ENCODE measurements at regions not wholly inside any gene's neighbourhood (a gene's known extent, or its start where the extent isn't known, plus 50 kb on each side); places are given as distances from the start of the nearest gene placed in this dataset.

GRCh38 chr3:161573136-161573535 lies 76.5 kb downstream of the OTOL1 start:
- no peak for TF ChIP-seq CTCF (IDR thresholded peaks at IDR 0.05; ENCODE audit: insufficient read depth, low read length, poor library complexity, severe bottlenecking)
- no peak for DNase-seq (ENCODE audit: extremely low read depth, insufficient read length)
- Histone ChIP-seq H3K27me3 (replicated peaks; ENCODE audit: control insufficient read depth, insufficient read depth, low read length) (no peaks in the 10 kb centered on the region), H3K36me3 (ENCODE audit: control insufficient read depth, insufficient read depth, low read length) (no peaks in the 10 kb centered on the region), H3K4me3 (replicated peaks; ENCODE audit: low read depth, low read length) (no peak overlapping the region)

- no peak for DNase-seq (ENCODE audit: extremely low read depth, insufficient read length)
- TF ChIP-seq CTCF (IDR thresholded peaks at IDR 0.05; ENCODE audit: insufficient read depth, low read length, poor library complexity, severe bottlenecking) = no peak
- no peaks in the 10 kb centered on the region for H3K36me3 ChIP-seq (ENCODE audit: control insufficient read depth, insufficient read depth, low read length)
- no peak overlapping the region for H3K4me3 ChIP-seq (replicated peaks; ENCODE audit: low read depth, low read length)
- no peaks in the 10 kb centered on the region for H3K27me3 ChIP-seq (replicated peaks; ENCODE audit: control insufficient read depth, insufficient read depth, low read length)
Observed at GRCh38 chr3:161575901-161576300, 79.3 kb downstream of the OTOL1 start.

GRCh38 chr3:161576311-161576710 lies 79.7 kb downstream of the OTOL1 start:
- H3K36me3 ChIP-seq (ENCODE audit: control insufficient read depth, insufficient read depth, low read length) = no peaks in the 10 kb centered on the region
- no peak for TF ChIP-seq CTCF (IDR thresholded peaks at IDR 0.05; ENCODE audit: insufficient read depth, low read length, poor library complexity, severe bottlenecking)
- H3K27me3 ChIP-seq (replicated peaks; ENCODE audit: control insufficient read depth, insufficient read depth, low read length) = no peaks in the 10 kb centered on the region
- no peak overlapping the region for H3K4me3 ChIP-seq (replicated peaks; ENCODE audit: low read depth, low read length)
- DNase-seq (ENCODE audit: extremely low read depth, insufficient read length) = no peak

GRCh38 chr3:161576714-161577510 lies 80.3 kb downstream of the OTOL1 start:
- no peak for TF ChIP-seq CTCF (IDR thresholded peaks at IDR 0.05; ENCODE audit: insufficient read depth, low read length, poor library complexity, severe bottlenecking)
- Histone ChIP-seq H3K27me3 (replicated peaks; ENCODE audit: control insufficient read depth, insufficient read depth, low read length) (no peaks in the 10 kb centered on the region), H3K36me3 (ENCODE audit: control insufficient read depth, insufficient read depth, low read length) (no peaks in the 10 kb centered on the region), H3K4me3 (replicated peaks; ENCODE audit: low read depth, low read length) (no peak overlapping the region)
- DNase-seq (ENCODE audit: extremely low read depth, insufficient read length) = no peak

- no peaks in the 10 kb centered on the region for H3K27me3 ChIP-seq (replicated peaks; ENCODE audit: control insufficient read depth, insufficient read depth, low read length)
- no peaks in the 10 kb centered on the region for H3K36me3 ChIP-seq (ENCODE audit: control insufficient read depth, insufficient read depth, low read length)
- TF ChIP-seq CTCF (IDR thresholded peaks at IDR 0.05; ENCODE audit: insufficient read depth, low read length, poor library complexity, severe bottlenecking) = no peak
Observed at GRCh38 chr3:161577662-161578061, 81.1 kb downstream of the OTOL1 start.

More at GRCh38 chr3:161577662-161578061, 81.1 kb downstream of the OTOL1 start:
- no peak for DNase-seq (ENCODE audit: extremely low read depth, insufficient read length)
- H3K4me3 ChIP-seq (replicated peaks; ENCODE audit: low read depth, low read length) = no peak overlapping the region
